ENCODE measurements at regions not wholly inside any gene's neighbourhood (a gene's known extent, or its start where the extent isn't known, plus 50 kb on each side); places are given as distances from the start of the nearest gene placed in this dataset.

DNA sequence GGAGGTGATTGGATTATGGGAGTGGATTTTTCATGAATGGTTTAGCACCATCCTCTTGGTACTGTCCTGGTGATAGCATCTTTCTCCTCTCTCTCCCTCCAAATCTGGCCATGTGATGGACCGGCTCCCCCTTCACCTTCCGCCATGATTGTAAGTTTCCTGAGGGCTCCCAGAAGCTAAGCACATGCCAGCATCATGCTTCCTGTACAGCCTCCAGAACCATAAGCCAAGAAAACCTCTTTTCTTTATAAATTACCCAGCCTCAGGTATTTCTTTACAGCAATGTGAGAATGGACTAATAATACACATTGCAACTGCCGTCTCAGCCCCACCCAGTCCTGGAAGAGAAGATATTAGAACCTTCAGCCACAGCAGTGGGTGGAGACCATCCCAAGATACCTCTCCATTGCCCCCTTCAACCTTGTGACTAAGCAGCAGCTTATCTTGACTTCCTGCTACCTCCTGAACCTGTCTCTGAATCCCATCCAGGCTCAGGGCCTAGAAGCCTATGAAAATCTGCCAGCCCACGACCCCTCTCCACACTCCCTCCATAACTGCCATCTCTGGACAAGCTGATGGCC, 81.8 kb upstream of the AGAP1 start:
- H3K27ac ChIP-seq = no peak overlapping the region

DNA sequence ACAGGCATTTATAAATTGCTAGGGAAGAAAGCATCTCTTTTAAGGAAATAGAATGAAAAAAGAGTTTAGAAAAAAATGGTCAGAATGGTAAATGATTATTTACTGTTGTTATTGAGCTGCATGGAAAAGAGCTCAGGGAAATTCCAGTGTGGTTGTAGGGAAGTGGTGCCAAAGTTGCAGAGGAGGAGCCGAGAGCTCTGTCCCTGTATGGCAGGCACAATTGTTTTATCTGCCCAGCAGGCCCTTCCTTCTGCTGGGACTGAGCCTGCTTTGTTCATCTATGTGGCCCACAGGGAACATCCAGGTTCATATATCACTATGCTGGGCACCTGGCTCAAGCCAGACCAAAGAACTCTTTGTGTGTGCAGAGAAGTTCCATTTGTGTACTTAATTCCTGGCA, 80.8 kb upstream of the AGAP1 start:
- no peak for DNase-seq (ENCODE audit: low spot score)
- WGBS (ENCODE audit: low lambda C conversion rate, missing lambda C conversion rate) = 89% methylated on average over 1 of the region's 1 CpG
- H3K27ac ChIP-seq = no peak overlapping the region

More for the DNA sequence above, 81.8 kb upstream of the AGAP1 start:
- H3K4me2 ChIP-seq = no peak overlapping the region
- no peak overlapping the region for H3K4me3 ChIP-seq
- no peaks in the 10 kb centered on the region for H3K9me2 ChIP-seq (replicated peaks; ENCODE audit: insufficient read depth)
- no peak overlapping the region for H2AFZ ChIP-seq
- TF ChIP-seq EZH2phosphoT487 (IDR thresholded peaks at IDR 0.05; ENCODE audit: low read depth, severe bottlenecking, unreplicated experiment) (no peak), EZH2 (IDR thresholded peaks at IDR 0.05; ENCODE audit: borderline replicate concordance) (no peak)
- H3K79me2 ChIP-seq = no peaks in the 10 kb centered on the region
- H3K9me3 ChIP-seq (ENCODE audit: low read depth) = no peaks in the 10 kb centered on the region
- H3K27me3 ChIP-seq = no peaks in the 10 kb centered on the region
- no peaks in the 10 kb centered on the region for H3K4me1 ChIP-seq (ENCODE audit: insufficient read depth)
- no peaks in the 10 kb centered on the region for H4K20me1 ChIP-seq (ENCODE audit: insufficient read depth, poor library complexity, severe bottlenecking)
- no peak for DNase-seq (ENCODE audit: low spot score)
- WGBS (ENCODE audit: low lambda C conversion rate, missing lambda C conversion rate) = 91% methylated on average over 4 of the region's 4 CpGs
- no peaks in the 10 kb centered on the region for H3K36me3 ChIP-seq (replicated peaks; ENCODE audit: insufficient read depth, low read depth)

DNA sequence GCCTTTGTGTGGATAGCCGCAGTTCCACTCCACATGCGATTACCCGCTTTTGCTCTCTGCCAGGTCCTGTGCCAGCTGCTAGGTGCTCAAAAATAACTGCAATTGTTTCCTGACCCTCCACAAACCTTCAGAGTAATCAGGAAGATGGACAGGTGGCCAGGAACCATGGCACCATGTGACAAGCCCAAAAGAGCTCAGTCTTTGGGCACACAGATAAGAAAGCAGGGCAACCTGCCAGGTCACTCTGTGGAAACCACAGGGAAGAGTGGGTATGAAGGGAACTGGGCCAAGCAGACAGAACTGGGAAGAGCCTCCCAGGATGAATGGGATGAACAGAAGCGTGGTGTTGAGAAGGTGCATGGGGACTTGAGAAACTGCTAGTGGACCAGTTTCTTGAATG, 79.4 kb upstream of the AGAP1 start:
- H3K79me2 ChIP-seq = no peaks in the 10 kb centered on the region
- DNase-seq (ENCODE audit: low spot score) = no peak
- no peak overlapping the region for H3K27ac ChIP-seq
- no peaks in the 10 kb centered on the region for H3K27me3 ChIP-seq
- no peak overlapping the region for H3K4me2 ChIP-seq
- H3K9me3 ChIP-seq (ENCODE audit: low read depth) = no peaks in the 10 kb centered on the region
- H2AFZ ChIP-seq = no peak overlapping the region
- no peaks in the 10 kb centered on the region for H4K20me1 ChIP-seq (ENCODE audit: insufficient read depth, poor library complexity, severe bottlenecking)
- no peak overlapping the region for H3K4me3 ChIP-seq
- H3K36me3 ChIP-seq (replicated peaks; ENCODE audit: insufficient read depth, low read depth) = no peaks in the 10 kb centered on the region
- no peak for TF ChIP-seq EZH2 (IDR thresholded peaks at IDR 0.05; ENCODE audit: borderline replicate concordance)
- TF ChIP-seq, protein P1, sequence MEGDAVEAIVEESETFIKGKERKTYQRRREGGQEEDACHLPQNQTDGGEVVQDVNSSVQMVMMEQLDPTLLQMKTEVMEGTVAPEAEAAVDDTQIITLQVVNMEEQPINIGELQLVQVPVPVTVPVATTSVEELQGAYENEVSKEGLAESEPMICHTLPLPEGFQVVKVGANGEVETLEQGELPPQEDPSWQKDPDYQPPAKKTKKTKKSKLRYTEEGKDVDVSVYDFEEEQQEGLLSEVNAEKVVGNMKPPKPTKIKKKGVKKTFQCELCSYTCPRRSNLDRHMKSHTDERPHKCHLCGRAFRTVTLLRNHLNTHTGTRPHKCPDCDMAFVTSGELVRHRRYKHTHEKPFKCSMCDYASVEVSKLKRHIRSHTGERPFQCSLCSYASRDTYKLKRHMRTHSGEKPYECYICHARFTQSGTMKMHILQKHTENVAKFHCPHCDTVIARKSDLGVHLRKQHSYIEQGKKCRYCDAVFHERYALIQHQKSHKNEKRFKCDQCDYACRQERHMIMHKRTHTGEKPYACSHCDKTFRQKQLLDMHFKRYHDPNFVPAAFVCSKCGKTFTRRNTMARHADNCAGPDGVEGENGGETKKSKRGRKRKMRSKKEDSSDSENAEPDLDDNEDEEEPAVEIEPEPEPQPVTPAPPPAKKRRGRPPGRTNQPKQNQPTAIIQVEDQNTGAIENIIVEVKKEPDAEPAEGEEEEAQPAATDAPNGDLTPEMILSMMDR (IDR thresholded peaks at IDR 0.05; ENCODE audit: poor library complexity) = no peak
- TF ChIP-seq EZH2phosphoT487 (IDR thresholded peaks at IDR 0.05; ENCODE audit: low read depth, severe bottlenecking, unreplicated experiment) = no peak
- H3K4me1 ChIP-seq (ENCODE audit: insufficient read depth) = peaks cover 2% of the 10 kb centered on the region
- 93% methylated on average over 4 of the region's 4 CpGs for WGBS (ENCODE audit: low lambda C conversion rate, missing lambda C conversion rate)
- H3K9me2 ChIP-seq (replicated peaks; ENCODE audit: insufficient read depth) = no peaks in the 10 kb centered on the region

More for the DNA sequence above, 80.8 kb upstream of the AGAP1 start:
- Histone ChIP-seq H2AFZ (no peak overlapping the region), H3K36me3 (replicated peaks; ENCODE audit: insufficient read depth, low read depth) (no peaks in the 10 kb centered on the region), H3K4me2 (no peak overlapping the region), H3K4me1 (ENCODE audit: insufficient read depth) (peaks cover 2% of the 10 kb centered on the region), H3K27me3 (no peaks in the 10 kb centered on the region), H3K9me2 (replicated peaks; ENCODE audit: insufficient read depth) (no peaks in the 10 kb centered on the region), H3K4me3 (no peak overlapping the region), H3K9me3 (ENCODE audit: low read depth) (no peaks in the 10 kb centered on the region), H3K79me2 (no peaks in the 10 kb centered on the region), H4K20me1 (ENCODE audit: insufficient read depth, poor library complexity, severe bottlenecking) (no peaks in the 10 kb centered on the region)
- TF ChIP-seq EZH2phosphoT487 (IDR thresholded peaks at IDR 0.05; ENCODE audit: low read depth, severe bottlenecking, unreplicated experiment) (no peak), EZH2 (IDR thresholded peaks at IDR 0.05; ENCODE audit: borderline replicate concordance) (no peak)
- TF ChIP-seq, protein P1 (IDR thresholded peaks at IDR 0.05; ENCODE audit: poor library complexity) = no peak

DNA sequence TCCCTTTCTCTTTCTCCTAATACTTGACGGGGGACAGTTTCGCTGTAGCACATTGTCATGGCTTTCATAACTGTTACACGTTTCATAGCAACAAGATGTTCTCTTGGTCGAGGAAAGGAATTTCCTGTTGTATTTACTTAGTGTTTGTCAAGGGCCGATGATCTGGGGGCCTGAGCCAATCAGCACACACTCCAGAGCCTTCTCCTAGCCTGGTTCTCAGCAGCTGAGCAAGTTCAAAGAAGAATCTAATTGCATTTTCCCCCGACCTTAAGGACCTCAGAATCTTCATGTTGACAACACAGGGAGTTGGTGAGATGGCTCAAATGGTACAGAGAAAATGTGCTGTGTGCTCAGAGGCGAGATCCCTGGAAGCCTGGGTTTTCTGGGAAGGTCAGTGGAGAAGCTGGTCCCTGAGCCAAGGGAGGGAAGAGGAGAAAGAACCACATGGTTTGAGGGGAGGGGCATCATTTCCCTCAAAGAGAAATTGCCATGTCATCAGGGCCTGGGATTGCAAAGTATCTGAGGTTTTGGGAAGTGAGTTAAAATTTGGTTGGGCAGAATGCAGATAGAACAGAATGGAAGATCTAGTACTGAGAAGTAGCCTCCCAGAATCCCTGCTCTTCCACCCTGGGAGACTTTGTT, 76.9 kb upstream of the AGAP1 start:
- no peak overlapping the region for H3K4me3 ChIP-seq
- no peak overlapping the region for H2AFZ ChIP-seq
- no peaks in the 10 kb centered on the region for H3K9me3 ChIP-seq (ENCODE audit: low read depth)
- TF ChIP-seq EZH2phosphoT487 (IDR thresholded peaks at IDR 0.05; ENCODE audit: low read depth, severe bottlenecking, unreplicated experiment) = no peak
- TF ChIP-seq EZH2 (IDR thresholded peaks at IDR 0.05; ENCODE audit: borderline replicate concordance) = no peak
- TF ChIP-seq, protein P1 (IDR thresholded peaks at IDR 0.05; ENCODE audit: poor library complexity) = no peak
- H4K20me1 ChIP-seq (ENCODE audit: insufficient read depth, poor library complexity, severe bottlenecking) = no peaks in the 10 kb centered on the region
- 33% methylated on average over 7 of the region's 7 CpGs for WGBS (ENCODE audit: low lambda C conversion rate, missing lambda C conversion rate)
- no peaks in the 10 kb centered on the region for H3K27me3 ChIP-seq
- no peak overlapping the region for H3K4me2 ChIP-seq
- peak; percentile 42 for DNase-seq (ENCODE audit: low spot score)
- H3K9me2 ChIP-seq (replicated peaks; ENCODE audit: insufficient read depth) = no peaks in the 10 kb centered on the region
- no peaks in the 10 kb centered on the region for H3K79me2 ChIP-seq
- H3K27ac ChIP-seq = no peak overlapping the region
- no peaks in the 10 kb centered on the region for H3K36me3 ChIP-seq (replicated peaks; ENCODE audit: insufficient read depth, low read depth)
- peaks cover 2% of the 10 kb centered on the region for H3K4me1 ChIP-seq (ENCODE audit: insufficient read depth)

Data from hepatocyte (in vitro differentiated cells).